ENCODE measurements at regions not wholly inside any gene's neighbourhood (a gene's known extent, or its start where the extent isn't known, plus 50 kb on each side); places are given as distances from the start of the nearest gene placed in this dataset.
"Not testable (repeated sequence)": the region's sequence is repeated elsewhere in the genome, so short reads cannot be mapped to it uniquely, and the experiment has no call there.

DNA sequence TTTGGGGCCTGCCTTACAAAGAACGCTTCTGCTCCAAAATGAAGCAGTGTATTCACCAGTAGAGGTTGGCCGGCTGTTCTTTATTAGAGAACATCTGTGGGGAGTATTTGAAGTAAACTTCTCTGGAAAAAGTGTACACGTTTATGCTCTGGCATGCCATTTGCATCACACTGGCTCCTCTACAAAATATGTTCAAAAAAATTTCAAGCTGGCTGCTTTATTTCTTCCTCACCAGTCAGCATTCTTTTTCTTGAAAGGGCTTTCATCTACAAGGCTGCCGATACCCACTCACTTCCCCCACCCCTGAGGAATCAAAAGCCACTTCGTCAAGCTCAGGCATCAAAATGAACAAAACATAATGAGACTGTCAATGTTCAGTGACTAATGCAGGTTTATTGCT lies 294.1 kb downstream of the TFAP2B start:
- no peak for DNase-seq (ENCODE audit: low read depth in 2 of 2)
- TF ChIP-seq CTCF (IDR thresholded peaks at IDR 0.05; ENCODE audit: low read depth, low read length): no peak
- H3K4me3 ChIP-seq (replicated peaks in 1 of 2; ENCODE audit: low read depth in 2 of 2, low read length in 2 of 2): no peak overlapping the region

DNA sequence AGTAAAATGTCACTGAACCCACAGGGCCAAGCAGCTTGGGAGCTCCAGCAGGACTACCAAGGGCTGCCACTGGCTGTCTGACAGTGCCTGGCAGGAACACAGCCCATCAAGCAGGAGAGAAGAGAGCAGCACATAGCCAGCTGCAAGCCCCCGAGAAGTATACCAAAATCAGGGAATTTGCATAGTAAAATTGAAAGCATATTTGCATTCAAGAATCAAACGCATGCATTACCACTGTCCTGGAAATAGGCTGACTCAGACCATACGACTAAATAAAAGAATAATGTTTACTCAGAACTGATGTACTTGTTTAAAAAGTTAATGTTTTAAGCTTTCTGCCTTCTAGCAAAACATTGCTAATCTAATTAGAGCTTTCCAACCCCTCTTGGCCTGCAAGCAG lies 298.1 kb downstream of the TFAP2B start:
- DNase-seq (ENCODE audit: low read depth in 2 of 2): no peak
- H3K4me3 ChIP-seq (replicated peaks in 1 of 2; ENCODE audit: low read depth in 2 of 2, low read length in 2 of 2): no peak overlapping the region
- TF ChIP-seq CTCF (IDR thresholded peaks at IDR 0.05; ENCODE audit: low read depth, low read length): no peak

DNA sequence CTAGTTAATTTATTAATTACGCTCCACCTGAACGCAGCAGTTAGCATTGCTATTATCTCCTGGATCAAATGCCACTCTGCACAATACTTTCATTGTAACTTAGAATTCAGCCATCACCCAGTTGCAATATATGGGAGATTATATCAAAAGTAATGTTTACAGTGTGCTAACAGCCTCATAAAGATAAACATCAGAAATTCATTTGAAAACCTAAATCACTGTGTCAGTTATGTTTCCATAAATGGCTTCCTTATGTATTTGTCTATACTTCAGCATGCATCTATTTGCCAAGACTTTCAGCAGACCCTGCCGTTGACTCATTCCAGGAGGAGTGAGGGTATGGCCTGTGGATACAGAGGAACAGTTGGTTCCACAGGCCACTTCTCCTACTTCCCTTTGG lies 300.1 kb downstream of the TFAP2B start:
- H3K4me3 ChIP-seq (replicated peaks in 1 of 2; ENCODE audit: low read depth in 2 of 2, low read length in 2 of 2): no peak overlapping the region
- DNase-seq (ENCODE audit: low read depth in 2 of 2): no peak
- TF ChIP-seq CTCF (IDR thresholded peaks at IDR 0.05; ENCODE audit: low read depth, low read length): no peak

DNA sequence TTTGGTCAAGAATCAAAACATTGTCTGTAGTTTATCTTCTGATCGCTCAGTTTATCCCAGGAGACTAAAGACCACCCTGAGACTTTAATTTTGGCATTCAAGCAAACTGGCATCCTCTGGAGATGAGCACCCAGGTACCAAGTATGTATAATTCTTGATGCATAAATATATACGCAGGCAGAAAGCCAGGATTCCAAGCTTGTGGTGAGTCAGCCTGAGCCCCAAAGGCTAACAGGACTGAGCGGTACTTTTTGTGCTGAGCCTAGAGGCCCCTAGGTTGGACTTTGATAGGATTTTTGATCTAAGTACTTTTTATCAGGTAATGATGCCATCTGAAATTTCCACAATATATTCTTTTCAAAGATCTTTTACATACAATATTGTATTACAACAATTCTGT lies 301.3 kb downstream of the TFAP2B start:
- DNase-seq (ENCODE audit: low read depth in 2 of 2): no peak
- no peak for TF ChIP-seq CTCF (IDR thresholded peaks at IDR 0.05; ENCODE audit: low read depth, low read length)

DNA sequence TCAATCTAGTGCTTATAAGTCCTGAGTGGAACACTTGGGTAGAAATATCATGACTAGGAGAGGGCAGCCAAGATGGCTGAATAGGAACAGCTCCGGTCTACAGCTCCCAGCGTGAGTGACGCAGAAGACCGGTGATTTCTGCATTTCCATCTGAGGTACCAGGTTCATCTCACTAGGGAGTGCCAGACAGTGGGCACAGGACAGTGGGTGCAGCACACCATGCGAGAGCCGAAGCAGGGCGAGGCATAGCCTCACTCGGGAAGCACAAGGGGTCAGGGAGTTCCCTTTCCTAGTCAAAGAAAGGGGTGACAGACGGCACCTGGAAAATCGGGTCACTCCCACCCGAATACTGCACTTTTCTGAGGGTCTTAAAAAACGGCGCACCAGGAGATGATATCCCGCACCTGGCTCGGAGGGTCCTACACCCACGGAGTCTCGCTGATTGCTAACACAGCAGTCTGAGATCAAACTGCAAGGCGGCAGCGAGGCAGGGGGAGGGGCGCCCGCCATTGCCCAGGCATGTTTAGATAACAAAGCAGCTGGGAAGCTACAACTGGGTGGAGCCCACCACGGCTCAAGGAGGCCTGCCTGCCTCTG lies 302.8 kb downstream of the TFAP2B start:
- not testable (repeated sequence) for DNase-seq (ENCODE audit: low read depth in 2 of 2); H3K4me3 ChIP-seq (replicated peaks in 1 of 2; ENCODE audit: low read depth in 2 of 2, low read length in 2 of 2)

More for the DNA sequence above, 301.3 kb downstream of the TFAP2B start:
- no peak overlapping the region for H3K4me3 ChIP-seq (replicated peaks in 1 of 2; ENCODE audit: low read depth in 2 of 2, low read length in 2 of 2)

DNA sequence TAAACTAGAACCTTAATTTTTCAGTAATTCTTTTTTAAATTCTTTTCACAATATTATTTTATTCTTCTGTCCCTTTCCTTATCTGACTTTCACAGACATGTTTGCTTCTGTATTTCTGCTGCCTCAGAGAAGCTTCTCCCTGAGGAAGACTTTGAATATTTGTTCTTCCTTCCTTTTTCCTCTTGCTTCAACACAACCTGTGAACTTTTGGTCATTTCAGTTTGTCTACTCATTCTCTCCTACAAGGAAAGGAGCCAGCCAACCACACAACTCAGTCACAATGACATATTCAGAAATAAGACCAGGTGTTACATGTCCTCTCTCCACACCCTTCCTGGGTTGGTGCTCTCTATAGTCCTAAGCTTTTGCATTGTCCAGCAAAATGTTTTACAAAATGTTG lies 310.4 kb downstream of the TFAP2B start:
- TF ChIP-seq CTCF (IDR thresholded peaks at IDR 0.05; ENCODE audit: low read depth, low read length): no peak
- DNase-seq (ENCODE audit: low read depth in 2 of 2): no peak

DNA sequence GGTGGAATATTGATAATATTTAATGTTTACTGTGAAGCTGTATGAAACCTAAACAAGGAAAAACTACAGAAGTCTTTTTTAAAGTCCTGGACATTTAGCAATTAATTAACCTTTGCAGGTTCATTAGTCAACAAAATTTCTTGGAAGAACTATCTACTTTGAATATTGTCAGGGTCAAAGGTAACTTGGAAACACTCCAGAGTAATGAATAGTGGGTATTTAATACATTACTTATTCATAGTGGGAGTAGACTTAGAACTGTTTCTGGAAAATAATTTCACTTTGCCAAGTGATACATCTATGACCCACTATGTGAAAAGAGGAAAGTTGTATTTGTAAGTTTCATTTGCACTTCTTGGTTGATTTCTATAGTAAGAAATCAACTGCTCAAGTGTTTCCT lies 319.1 kb downstream of the TFAP2B start:
- H3K4me3 ChIP-seq (replicated peaks in 1 of 2; ENCODE audit: low read depth in 2 of 2, low read length in 2 of 2): no peak overlapping the region
- TF ChIP-seq CTCF (IDR thresholded peaks at IDR 0.05; ENCODE audit: low read depth, low read length): no peak
- no peak for DNase-seq (ENCODE audit: low read depth in 2 of 2)

More for the DNA sequence above, 310.4 kb downstream of the TFAP2B start:
- H3K4me3 ChIP-seq (replicated peaks in 1 of 2; ENCODE audit: low read depth in 2 of 2, low read length in 2 of 2): no peak overlapping the region
